IMR-90 (cell line): ENCODE measurements at regions not wholly inside any gene's neighbourhood (a gene's known extent, or its start where the extent isn't known, plus 50 kb on each side); places are given as distances from the start of the nearest gene placed in this dataset.

Experiments used
- POLR2A ChIP-seq: IDR thresholded peaks from 2 replicates; pipeline ENCODE4 v1.6.1; 2012; ENCODE audit warnings: mild to moderate bottlenecking, low read depth, low read length
- TF ChIP-seq, protein P1 (sequence below): conservative IDR thresholded peaks from 2 replicates; pipeline ENCODE4 v1.5.1; 2012; ENCODE audit warnings: mild to moderate bottlenecking, low read depth, low read length, improper control_type of control experiment

DNA sequence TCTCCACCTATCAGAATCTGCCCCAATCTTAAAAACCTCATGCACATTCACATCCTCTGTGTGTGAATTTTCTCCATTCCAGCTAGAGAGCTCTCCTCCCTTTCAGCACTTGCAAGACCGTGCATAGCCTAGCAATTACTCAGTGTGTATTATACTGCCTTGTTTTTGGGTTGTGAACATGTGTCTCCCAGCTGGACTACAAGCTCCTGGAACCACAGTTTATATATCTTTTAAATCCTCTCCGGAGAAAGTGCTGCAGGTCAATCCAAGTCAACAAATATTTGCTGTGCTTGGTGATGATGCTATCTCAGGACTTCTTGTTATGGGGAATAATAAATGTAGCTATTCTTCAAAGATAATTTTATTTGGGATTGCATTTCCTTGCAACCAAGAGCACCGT, 58.2 kb upstream of the MEX3C start:
- TF ChIP-seq, protein P1, sequence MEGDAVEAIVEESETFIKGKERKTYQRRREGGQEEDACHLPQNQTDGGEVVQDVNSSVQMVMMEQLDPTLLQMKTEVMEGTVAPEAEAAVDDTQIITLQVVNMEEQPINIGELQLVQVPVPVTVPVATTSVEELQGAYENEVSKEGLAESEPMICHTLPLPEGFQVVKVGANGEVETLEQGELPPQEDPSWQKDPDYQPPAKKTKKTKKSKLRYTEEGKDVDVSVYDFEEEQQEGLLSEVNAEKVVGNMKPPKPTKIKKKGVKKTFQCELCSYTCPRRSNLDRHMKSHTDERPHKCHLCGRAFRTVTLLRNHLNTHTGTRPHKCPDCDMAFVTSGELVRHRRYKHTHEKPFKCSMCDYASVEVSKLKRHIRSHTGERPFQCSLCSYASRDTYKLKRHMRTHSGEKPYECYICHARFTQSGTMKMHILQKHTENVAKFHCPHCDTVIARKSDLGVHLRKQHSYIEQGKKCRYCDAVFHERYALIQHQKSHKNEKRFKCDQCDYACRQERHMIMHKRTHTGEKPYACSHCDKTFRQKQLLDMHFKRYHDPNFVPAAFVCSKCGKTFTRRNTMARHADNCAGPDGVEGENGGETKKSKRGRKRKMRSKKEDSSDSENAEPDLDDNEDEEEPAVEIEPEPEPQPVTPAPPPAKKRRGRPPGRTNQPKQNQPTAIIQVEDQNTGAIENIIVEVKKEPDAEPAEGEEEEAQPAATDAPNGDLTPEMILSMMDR = no peak
- TF ChIP-seq POLR2A = no peak
